Adipocyte (in vitro differentiated cells): ENCODE measurements at regions not wholly inside any gene's neighbourhood (a gene's known extent, or its start where the extent isn't known, plus 50 kb on each side); places are given as distances from the start of the nearest gene placed in this dataset.

ENCODE experiments used
- DNase-seq: peaks from one replicate; pipeline ENCODE4 v3.0.0-alpha.2; 2015; ENCODE audit warnings: low read depth
- H3K27me3 ChIP-seq: replicated peaks from 2 replicates; pipeline ENCODE4 v1.7.0; 2013; ENCODE audit warnings: mild to moderate bottlenecking, low read length, moderate library complexity; ENCODE audit not compliant: control insufficient read depth, insufficient read depth
- H3K36me3 ChIP-seq: 2 replicates; pipeline ENCODE4 v1.7.0; 2013; ENCODE audit warnings: low read length, mild to moderate bottlenecking, moderate library complexity; ENCODE audit not compliant: control insufficient read depth, insufficient read depth, severe bottlenecking
- H3K4me1 ChIP-seq: 2 replicates; pipeline ENCODE4 v1.7.0; 2013; ENCODE audit warnings: mild to moderate bottlenecking, low read length, moderate library complexity; ENCODE audit not compliant: control insufficient read depth, insufficient read depth
- H3K4me3 ChIP-seq: 2 replicates; pipeline ENCODE4 v1.7.0; 2013; ENCODE audit warnings: mild to moderate bottlenecking, low read length, moderate library complexity
- H3K9ac ChIP-seq: 2 replicates; pipeline ENCODE4 v1.7.0; 2013; ENCODE audit warnings: mild to moderate bottlenecking, low read length, moderate library complexity
- H3K9me3 ChIP-seq: 2 replicates; pipeline ENCODE4 v1.7.0; 2013; ENCODE audit warnings: mild to moderate bottlenecking, low read length, moderate library complexity; ENCODE audit not compliant: control insufficient read depth

GRCh38 chr3:135898774-135899173, 66.8 kb upstream of the PPP2R3A start:
- Histone ChIP-seq H3K36me3 (no peaks in the 10 kb centered on the region), H3K4me3 (no peak overlapping the region)
- DNase-seq = no peak

GRCh38 chr3:135905058-135905724, 60.3 kb upstream of the PPP2R3A start:
- H3K36me3 ChIP-seq = no peaks in the 10 kb centered on the region
- DNase-seq = peak; percentile 28
- H3K4me1 ChIP-seq = no peaks in the 10 kb centered on the region
- no peak overlapping the region for H3K9ac ChIP-seq
- H3K4me3 ChIP-seq = no peak overlapping the region
- H3K9me3 ChIP-seq = peaks cover 2% of the 10 kb centered on the region
- no peaks in the 10 kb centered on the region for H3K27me3 ChIP-seq

More at GRCh38 chr3:135898774-135899173, 66.8 kb upstream of the PPP2R3A start:
- Histone ChIP-seq H3K4me1 (peaks cover 20% of the 10 kb centered on the region), H3K27me3 (no peaks in the 10 kb centered on the region), H3K9ac (no peak overlapping the region), H3K9me3 (peaks cover 2% of the 10 kb centered on the region)

DNA sequence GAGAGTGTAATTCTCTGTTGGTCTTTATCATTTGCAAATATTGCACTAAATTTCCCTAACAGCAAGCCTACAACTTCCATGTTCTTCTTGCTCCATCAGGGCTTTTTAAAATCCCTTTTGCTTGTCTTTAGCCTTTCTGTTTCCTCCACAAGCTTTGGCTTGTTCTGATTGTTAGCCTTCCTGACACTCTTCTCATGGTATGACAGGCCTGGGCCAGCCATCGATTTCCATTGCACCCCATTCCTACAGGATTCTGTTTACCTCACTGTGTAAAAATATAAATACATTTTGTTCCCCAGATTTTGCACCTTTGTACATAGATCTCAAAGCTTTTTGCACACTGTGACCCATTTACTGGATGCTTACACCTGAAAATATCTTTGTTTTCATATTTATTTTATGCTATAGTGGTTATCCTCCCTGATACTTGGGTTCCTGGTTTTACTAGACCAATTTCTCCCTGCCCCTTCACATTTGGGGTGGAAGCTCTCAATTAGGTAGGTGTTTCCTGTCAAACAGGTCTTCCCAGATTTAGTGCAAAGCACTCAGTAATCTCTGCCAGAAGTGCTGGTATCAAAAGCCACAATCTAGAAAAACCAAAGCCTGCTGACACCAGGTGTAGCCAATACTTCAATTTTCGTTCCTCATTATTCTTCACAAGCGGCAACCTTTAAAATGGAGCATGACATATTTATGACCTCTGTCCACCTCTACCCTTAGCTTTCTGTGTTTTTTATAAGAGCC, 57.9 kb upstream of the PPP2R3A start:
- DNase-seq = no peak
- Histone ChIP-seq H3K36me3 (no peaks in the 10 kb centered on the region), H3K9me3 (no peaks in the 10 kb centered on the region)

DNA sequence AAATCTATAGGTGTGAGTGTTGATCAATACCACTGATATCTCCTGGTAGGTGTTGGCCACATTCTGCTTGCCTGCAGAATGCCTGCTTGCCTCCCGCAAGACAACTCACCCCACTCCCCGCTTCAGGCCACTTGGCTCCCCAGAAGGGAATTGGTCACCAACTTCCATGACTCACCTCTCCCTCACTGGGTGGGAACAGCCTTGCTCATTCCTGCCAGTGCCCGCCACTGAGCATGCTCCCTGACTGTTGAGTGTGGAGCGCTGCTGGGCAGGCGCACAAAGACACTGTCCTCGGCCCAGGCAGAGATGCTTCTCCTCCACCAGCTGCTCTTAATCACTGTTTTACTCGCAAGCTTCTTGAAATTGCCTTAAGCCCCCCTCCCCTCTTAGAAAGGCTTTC, 57.3 kb upstream of the PPP2R3A start:
- Histone ChIP-seq H3K4me3 (no peak overlapping the region), H3K4me1 (no peaks in the 10 kb centered on the region), H3K36me3 (no peaks in the 10 kb centered on the region), H3K9ac (no peak overlapping the region), H3K9me3 (no peaks in the 10 kb centered on the region), H3K27me3 (no peaks in the 10 kb centered on the region)
- DNase-seq = no peak

More for the DNA sequence above, 57.9 kb upstream of the PPP2R3A start:
- no peak overlapping the region for H3K9ac ChIP-seq
- H3K4me1 ChIP-seq = no peaks in the 10 kb centered on the region
- H3K4me3 ChIP-seq = no peak overlapping the region
- H3K27me3 ChIP-seq = no peaks in the 10 kb centered on the region

GRCh38 chr3:135908737-135909136, 56.8 kb upstream of the PPP2R3A start:
- no peaks in the 10 kb centered on the region for H3K9me3 ChIP-seq
- no peak for DNase-seq
- no peak overlapping the region for H3K9ac ChIP-seq
- no peaks in the 10 kb centered on the region for H3K27me3 ChIP-seq
- H3K36me3 ChIP-seq = no peaks in the 10 kb centered on the region
- H3K4me1 ChIP-seq = no peaks in the 10 kb centered on the region
- H3K4me3 ChIP-seq = no peak overlapping the region

- H3K9ac ChIP-seq = no peak overlapping the region
- no peak for DNase-seq
- H3K9me3 ChIP-seq = no peaks in the 10 kb centered on the region
- H3K27me3 ChIP-seq = no peaks in the 10 kb centered on the region
- H3K4me1 ChIP-seq = no peaks in the 10 kb centered on the region
- no peak overlapping the region for H3K4me3 ChIP-seq
- H3K36me3 ChIP-seq = no peaks in the 10 kb centered on the region
These were observed 54.4 kb upstream of the PPP2R3A start for GRCh38 chr3:135911110-135911509.

- H3K4me1 ChIP-seq = peaks cover 9% of the 10 kb centered on the region
- H3K4me3 ChIP-seq = no peak overlapping the region
- H3K27me3 ChIP-seq = no peaks in the 10 kb centered on the region
- no peak overlapping the region for H3K9ac ChIP-seq
- H3K36me3 ChIP-seq = no peaks in the 10 kb centered on the region
- H3K9me3 ChIP-seq = no peaks in the 10 kb centered on the region
- DNase-seq = no peak
These were observed 50.3 kb upstream of the PPP2R3A start for GRCh38 chr3:135915206-135915605.
